GM23248 (cell line): ENCODE measurements at regions not wholly inside any gene's neighbourhood (a gene's known extent, or its start where the extent isn't known, plus 50 kb on each side); places are given as distances from the start of the nearest gene placed in this dataset.

Experiments
- DNase-seq: peaks from one replicate; pipeline ENCODE4 v3.0.0-alpha.2; 2015
- H2AFZ ChIP-seq: fragments of 200-600 bp; sonication (generic); 2 replicates; pipeline ENCODE4 v1.6.1; 2016; ENCODE audit warnings: antibody characterized with exemption
- H3F3A ChIP-seq: fragments of 200-600 bp; sonication (generic); 2 replicates; pipeline ENCODE4 v1.6.1; 2016; ENCODE audit warnings: mild to moderate bottlenecking, antibody characterized with exemption, mixed run types; ENCODE audit not compliant: insufficient read depth
- H3K27ac ChIP-seq: fragments of 200-600 bp; sonication (generic); 2 replicates; pipeline ENCODE4 v1.5.1; 2016; ENCODE audit warnings: mild to moderate bottlenecking
- H3K27me3 ChIP-seq: fragments of 200-600 bp; sonication (generic); replicated peaks from 2 replicates; pipeline ENCODE4 v1.6.1; 2016; ENCODE audit warnings: mild to moderate bottlenecking; ENCODE audit not compliant: insufficient read depth
- H3K36me3 ChIP-seq: fragments of 200-600 bp; sonication (generic); 2 replicates; pipeline ENCODE4 v1.6.1; 2016; ENCODE audit warnings: low read depth, mild to moderate bottlenecking
- H3K4me1 ChIP-seq: fragments of 200-600 bp; sonication (generic); 2 replicates; pipeline ENCODE4 v1.6.1; 2016; ENCODE audit warnings: mild to moderate bottlenecking; ENCODE audit not compliant: insufficient read depth
- H3K4me2 ChIP-seq: fragments of 200-600 bp; sonication (generic); one replicate; pipeline ENCODE4 v1.6.1; 2016; ENCODE audit warnings: mild to moderate bottlenecking; ENCODE audit not compliant: unreplicated experiment
- H3K4me3 ChIP-seq: fragments of 200-600 bp; sonication (generic); 2 replicates; pipeline ENCODE4 v1.5.1; 2016; ENCODE audit warnings: mild to moderate bottlenecking
- H3K79me2 ChIP-seq: fragments of 200-600 bp; sonication (generic); 2 replicates; pipeline ENCODE4 v1.6.1; 2016; ENCODE audit warnings: mild to moderate bottlenecking; ENCODE audit not compliant: insufficient read depth
- H3K9ac ChIP-seq: fragments of 200-600 bp; sonication (generic); 2 replicates; pipeline ENCODE4 v1.6.1; 2016; ENCODE audit warnings: mild to moderate bottlenecking
- H3K9me2 ChIP-seq: fragments of 200-600 bp; sonication (generic); 2 replicates; pipeline ENCODE4 v1.6.1; 2016; ENCODE audit warnings: mixed run types, mild to moderate bottlenecking, moderate library complexity; ENCODE audit not compliant: insufficient read depth
- H3K9me3 ChIP-seq: fragments of 200-600 bp; sonication (generic); one replicate; pipeline ENCODE4 v1.6.1; 2017; ENCODE audit warnings: low read depth
- H4K20me1 ChIP-seq: fragments of 200-600 bp; sonication (generic); 2 replicates; pipeline ENCODE4 v1.6.0; 2016; ENCODE audit not compliant: insufficient read depth
- EZH2 ChIP-seq: fragments of 200-600 bp; sonication (generic); IDR thresholded peaks from 2 replicates; pipeline ENCODE4 v1.6.1; 2018; ENCODE audit warnings: antibody characterized with exemption, mild to moderate bottlenecking; ENCODE audit not compliant: insufficient read depth, poor library complexity, severe bottlenecking
- EZH2phosphoT487 ChIP-seq: fragments of 200-600 bp; sonication (generic); IDR thresholded peaks from 2 replicates; pipeline ENCODE4 v1.6.1; 2018; ENCODE audit warnings: antibody characterized with exemption, moderate library complexity, mild to moderate bottlenecking, low read depth; ENCODE audit not compliant: insufficient read depth
- WGBS, 2 experiments: methylation state at CpG; one replicate each; pipeline ENCODE4 v1.1.6; 2015 to 2017; ENCODE audit warnings: low lambda C conversion rate in 2 of 2, low coverage in 1 of 2; ENCODE audit errors: missing lambda C conversion rate in 2 of 2; 5-methylcytosine and 5-hydroxymethylcytosine counted together
- in situ Hi-C: fragments of 300-500 bp; cut with MboI; formaldehyde crosslinking; loops from 2 replicates; pipeline ENCODE4 v1.15.0; 2020

GRCh38 chr5:99724732-99725290 lies 796.0 kb upstream of the CHD1 start:
- in situ Hi-C loops: no loop called here
- no peaks in the 10 kb centered on the region for H3K9me2 ChIP-seq
- H3K27ac ChIP-seq: no peak overlapping the region
- TF ChIP-seq EZH2phosphoT487 (no peak), EZH2 (no peak)
- H3K4me2 ChIP-seq: no peak overlapping the region
- 0 to 2% methylated on average over 2 of the region's 2 CpGs for WGBS, 2 experiments
- DNase-seq: no peak
- H3K79me2 ChIP-seq: no peaks in the 10 kb centered on the region
- H4K20me1 ChIP-seq: no peaks in the 10 kb centered on the region
- H3K9ac ChIP-seq: no peak overlapping the region
- H3K9me3 ChIP-seq: no peaks in the 10 kb centered on the region
- no peaks in the 10 kb centered on the region for H3F3A ChIP-seq
- H3K4me3 ChIP-seq: no peak overlapping the region
- H2AFZ ChIP-seq: no peak overlapping the region
- no peaks in the 10 kb centered on the region for H3K27me3 ChIP-seq
- no peaks in the 10 kb centered on the region for H3K36me3 ChIP-seq
- H3K4me1 ChIP-seq: no peaks in the 10 kb centered on the region

DNA sequence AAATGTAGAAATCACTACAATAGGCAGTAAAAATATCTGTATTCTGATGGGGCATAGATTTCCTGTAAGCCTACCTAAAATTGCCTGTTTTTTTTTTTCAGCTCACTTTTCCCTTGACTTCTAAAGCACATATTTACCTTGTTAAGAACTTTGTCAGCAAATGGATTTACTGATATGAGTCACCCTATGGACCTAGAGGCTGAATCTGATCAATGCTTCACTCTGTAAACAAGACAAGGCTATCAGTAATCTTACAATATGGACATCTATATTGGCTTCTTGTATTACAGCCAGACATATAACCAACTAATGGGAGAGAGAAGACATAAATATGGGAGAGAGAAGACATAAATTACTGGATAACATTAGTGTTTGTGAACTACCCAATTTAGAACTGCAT lies 792.7 kb upstream of the CHD1 start:
- H3K4me2 ChIP-seq: no peak overlapping the region
- no peaks in the 10 kb centered on the region for H3K4me1 ChIP-seq
- in situ Hi-C loops: no loop called here
- H2AFZ ChIP-seq: no peak overlapping the region
- H3K36me3 ChIP-seq: no peaks in the 10 kb centered on the region
- H3F3A ChIP-seq: no peaks in the 10 kb centered on the region
- TF ChIP-seq EZH2phosphoT487 (no peak), EZH2 (no peak)
- H3K9me3 ChIP-seq: no peaks in the 10 kb centered on the region
- no peaks in the 10 kb centered on the region for H3K9me2 ChIP-seq
- DNase-seq: no peak
- no peaks in the 10 kb centered on the region for H4K20me1 ChIP-seq
- H3K27me3 ChIP-seq: no peaks in the 10 kb centered on the region
- no peaks in the 10 kb centered on the region for H3K79me2 ChIP-seq
- H3K27ac ChIP-seq: no peak overlapping the region
- no peak overlapping the region for H3K4me3 ChIP-seq
- no peak overlapping the region for H3K9ac ChIP-seq

GRCh38 chr5:99715921-99716320 lies 787.1 kb upstream of the CHD1 start:
- Histone ChIP-seq H3K36me3 (no peaks in the 10 kb centered on the region), H3F3A (no peaks in the 10 kb centered on the region), H3K4me3 (no peak overlapping the region), H3K9me2 (no peaks in the 10 kb centered on the region), H4K20me1 (no peaks in the 10 kb centered on the region), H3K79me2 (no peaks in the 10 kb centered on the region), H3K4me2 (no peak overlapping the region), H3K9ac (no peak overlapping the region), H2AFZ (no peak overlapping the region), H3K27ac (no peak overlapping the region), H3K9me3 (no peaks in the 10 kb centered on the region), H3K4me1 (no peaks in the 10 kb centered on the region), H3K27me3 (no peaks in the 10 kb centered on the region)
- DNase-seq: no peak
- in situ Hi-C loops: no loop called here
- 29 to 31% methylated on average over 3 of the region's 3 CpGs for WGBS, 2 experiments
- TF ChIP-seq EZH2 (no peak), EZH2phosphoT487 (no peak)

DNA sequence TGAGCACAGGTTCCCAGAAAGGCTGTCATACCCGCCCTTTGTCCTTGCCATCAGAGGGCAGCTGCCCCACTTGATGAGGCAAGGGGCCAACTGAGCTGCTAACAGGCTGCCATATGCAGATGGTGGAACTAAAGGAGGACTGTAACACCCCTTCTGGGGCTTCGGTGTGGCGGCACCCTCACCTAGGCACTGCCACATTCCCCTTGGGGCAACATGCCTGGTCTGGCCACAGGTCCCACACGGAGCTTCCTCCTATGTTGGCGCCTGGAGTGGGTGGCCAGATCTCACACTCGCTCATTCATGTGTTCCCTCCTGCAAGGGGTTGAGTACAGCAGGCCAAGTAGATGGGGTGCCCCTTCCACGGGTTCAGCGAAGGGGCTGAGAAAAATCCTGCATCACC lies 777.4 kb upstream of the CHD1 start:
- no peak overlapping the region for H3K4me3 ChIP-seq
- peaks cover 5% of the 10 kb centered on the region for H3K9me3 ChIP-seq
- no peaks in the 10 kb centered on the region for H3K4me1 ChIP-seq
- H3K27ac ChIP-seq: no peak overlapping the region
- in situ Hi-C loops: no loop called here
- no peak for TF ChIP-seq EZH2phosphoT487
- TF ChIP-seq EZH2: no peak
- WGBS, 2 experiments: 29 to 39% methylated on average over 8 of the region's 8 CpGs
- H3K4me2 ChIP-seq: no peak overlapping the region
- H3K9me2 ChIP-seq: no peaks in the 10 kb centered on the region
- no peaks in the 10 kb centered on the region for H3F3A ChIP-seq
- no peaks in the 10 kb centered on the region for H3K27me3 ChIP-seq
- no peak overlapping the region for H3K9ac ChIP-seq
- no peak overlapping the region for H2AFZ ChIP-seq
- H4K20me1 ChIP-seq: no peaks in the 10 kb centered on the region
- no peak for DNase-seq
- no peaks in the 10 kb centered on the region for H3K79me2 ChIP-seq
- H3K36me3 ChIP-seq: no peaks in the 10 kb centered on the region

DNA sequence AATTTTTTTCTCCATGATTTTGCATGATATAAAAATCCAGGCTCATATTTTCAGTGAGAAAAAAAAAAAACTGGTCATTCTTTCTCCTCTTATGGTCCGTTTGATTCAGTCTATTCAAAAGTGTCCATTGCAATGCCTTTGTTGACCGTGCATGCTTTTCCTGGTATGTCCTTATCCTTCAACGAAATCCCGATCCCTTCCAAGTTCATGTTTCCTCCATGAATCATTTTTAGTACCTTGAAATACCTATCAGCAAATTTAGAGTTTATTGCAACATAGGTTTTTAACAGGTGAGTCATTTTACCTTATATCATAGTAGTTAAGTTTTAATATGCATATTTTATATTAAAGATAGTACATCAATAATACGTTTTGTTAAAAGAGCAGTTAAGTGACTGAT lies 773.8 kb upstream of the CHD1 start:
- no peak for TF ChIP-seq EZH2
- TF ChIP-seq EZH2phosphoT487: no peak

More for the DNA sequence above, 773.8 kb upstream of the CHD1 start:
- H4K20me1 ChIP-seq: no peaks in the 10 kb centered on the region
- in situ Hi-C loops: no loop called here
- H3K36me3 ChIP-seq: no peaks in the 10 kb centered on the region
- H3K79me2 ChIP-seq: no peaks in the 10 kb centered on the region
- no peak overlapping the region for H3K27ac ChIP-seq
- H3K27me3 ChIP-seq: no peaks in the 10 kb centered on the region
- H3K4me3 ChIP-seq: no peak overlapping the region
- H3K9me3 ChIP-seq: peaks cover 6% of the 10 kb centered on the region
- no peaks in the 10 kb centered on the region for H3K9me2 ChIP-seq
- no peak overlapping the region for H3K9ac ChIP-seq
- H2AFZ ChIP-seq: no peak overlapping the region
- no peak for DNase-seq
- no peaks in the 10 kb centered on the region for H3K4me1 ChIP-seq
- no peak overlapping the region for H3K4me2 ChIP-seq
- no peaks in the 10 kb centered on the region for H3F3A ChIP-seq
- WGBS, 2 experiments: 25 to 28% methylated on average over 5 of the region's 5 CpGs
